Kidney (tissue), 13 donors: ENCODE measurements at regions not wholly inside any gene's neighbourhood (a gene's known extent, or its start where the extent isn't known, plus 50 kb on each side); places are given as distances from the start of the nearest gene placed in this dataset.

ENCODE experiments used
- DNase-seq, 5 donors: peaks; one replicate each; pipeline ENCODE4 v3.0.0-alpha.2; 2013 to 2020
- FAIRE-seq: peaks from 2 replicates; lab custom pipeline; 2012; peaks lifted over from hg19 to GRCh38; lab: Jason Lieb, UNC
- H3K27ac ChIP-seq, 2 donors: one replicate each; pipeline ENCODE4 v1.7.0; 2013; ENCODE audit warnings: low read depth in 2 of 2, low read length in 2 of 2, inconsistent platforms in 1 of 2
- H3K27me3 ChIP-seq: one replicate; pipeline ENCODE4 v1.7.1; 2013; ENCODE audit warnings: low read length, inconsistent platforms; ENCODE audit not compliant: control insufficient read depth, insufficient read depth
- H3K36me3 ChIP-seq, 3 donors: one replicate each; pipeline versions ENCODE4 v1.7.0 to v1.7.1; 2013; ENCODE audit warnings: low read length in 3 of 3, control low read depth in 1 of 3, inconsistent platforms in 1 of 3; ENCODE audit not compliant: insufficient read depth in 3 of 3, control insufficient read depth in 2 of 3
- H3K4me1 ChIP-seq, 3 donors: one replicate each; pipeline versions ENCODE4 v1.7.0 to v1.7.1; 2013; ENCODE audit warnings: low read length in 3 of 3, inconsistent platforms in 1 of 3, low read depth in 1 of 3; ENCODE audit not compliant: control insufficient read depth in 2 of 3, insufficient read depth in 2 of 3
- H3K4me3 ChIP-seq, 3 donors: one replicate each; pipeline versions ENCODE4 v1.7.0 to v1.8.1; 2013; ENCODE audit warnings: low read length in 3 of 3, control low read depth in 1 of 3, inconsistent platforms in 1 of 3
- H3K9ac ChIP-seq, 3 donors: one replicate each; pipeline versions ENCODE4 v1.7.0 to v1.7.1; 2013; ENCODE audit warnings: low read length in 3 of 3, control low read depth in 1 of 3, inconsistent platforms in 1 of 3
- H3K9me3 ChIP-seq, 3 donors: one replicate each; pipeline versions ENCODE4 v1.7.0 to v1.7.1; 2013; ENCODE audit warnings: low read length in 3 of 3, control low read depth in 1 of 3, inconsistent platforms in 1 of 3; ENCODE audit not compliant: control insufficient read depth in 2 of 3, insufficient read depth in 1 of 3
- CTCF ChIP-seq: IDR thresholded peaks from 3 replicates; pipeline ENCODE4 v1.5.1; 2012; ENCODE audit warnings: mild to moderate bottlenecking, moderate library complexity, borderline replicate concordance; ENCODE audit not compliant: insufficient read depth; ENCODE audit errors: extremely low read depth
- intact Hi-C: fragments of 100-400 bp; cut with DNase I; formaldehyde crosslinking; loops from one replicate; pipeline ENCODE4 v1.11.1; 2022
- donor health status: control.
- donor health status: control.
- donor health status: control.
- donor health status: control.
- donor health status: control.
- donor health status: DM: yes; HTN: yes; CAD: no.
- donor health status: Normal renal cell carcinoma (clear cell type).

GRCh38 chr1:234540404-234540762, 61.4 kb upstream of the TARBP1 start:
- Histone ChIP-seq H3K36me3 (no peaks in the 10 kb centered on the region), H3K27ac (no peak overlapping the region), H3K9me3 (no peaks in the 10 kb centered on the region), H3K27me3 (no peaks in the 10 kb centered on the region), H3K9ac (no peak overlapping the region), H3K4me1 (peaks cover 13 to 60% (median 51%) of the 10 kb centered on the region in 3 donors), H3K4me3 (no peak overlapping the region)
- intact Hi-C loops: no loop called here
- no peak for TF ChIP-seq CTCF
- FAIRE-seq (no peak), DNase-seq (peak in 1 of 5 donors; percentile 26)

DNA sequence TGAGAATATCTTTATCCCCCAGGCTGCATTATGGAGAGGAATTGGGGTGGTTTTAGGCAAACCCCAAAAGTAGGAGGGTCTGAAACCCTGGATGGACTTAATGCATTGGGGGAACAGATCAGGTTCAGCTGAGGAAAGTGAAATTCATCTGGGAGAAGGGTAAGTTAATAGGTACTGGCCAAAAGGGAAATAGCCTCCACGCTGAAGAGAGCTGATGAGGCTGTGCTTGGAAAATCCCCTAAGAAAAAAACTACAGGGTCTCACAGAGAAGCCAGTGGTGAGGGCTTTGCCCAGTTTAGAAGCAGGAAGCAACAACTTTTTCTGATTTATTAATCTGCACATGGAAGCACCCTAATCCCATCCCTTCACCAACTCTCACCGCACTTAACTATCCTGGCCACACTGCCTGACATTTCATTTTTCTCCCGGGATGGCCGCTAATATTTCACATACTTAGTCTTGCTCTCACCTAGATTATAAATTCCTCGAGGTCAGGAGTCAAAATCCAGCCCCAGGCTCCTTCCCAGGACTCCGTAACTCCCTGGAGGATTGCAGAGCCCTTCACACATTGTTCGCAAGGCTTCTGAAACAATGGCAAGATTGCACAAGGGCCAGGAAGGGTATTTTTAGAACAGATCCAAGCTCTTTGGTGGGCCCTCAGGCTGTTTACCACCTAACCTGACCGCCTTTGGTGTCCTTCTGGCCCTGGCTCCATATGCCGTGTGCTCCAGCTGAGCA, 60.9 kb upstream of the TARBP1 start:
- FAIRE-seq (no peak), DNase-seq (peak in 1 of 5 donors; percentile 20)
- Histone ChIP-seq H3K9ac (peak overlapping the region in 1 of 3 donors; percentile 43), H3K4me3 (no peak overlapping the region), H3K9me3 (no peaks in the 10 kb centered on the region), H3K4me1 (peaks cover 19 to 60% (median 51%) of the 10 kb centered on the region in 3 donors), H3K27ac (peak overlapping the region; percentile 3 to 77), H3K36me3 (no peaks in the 10 kb centered on the region), H3K27me3 (no peaks in the 10 kb centered on the region)
- intact Hi-C loops: no loop called here
- no peak for TF ChIP-seq CTCF

DNA sequence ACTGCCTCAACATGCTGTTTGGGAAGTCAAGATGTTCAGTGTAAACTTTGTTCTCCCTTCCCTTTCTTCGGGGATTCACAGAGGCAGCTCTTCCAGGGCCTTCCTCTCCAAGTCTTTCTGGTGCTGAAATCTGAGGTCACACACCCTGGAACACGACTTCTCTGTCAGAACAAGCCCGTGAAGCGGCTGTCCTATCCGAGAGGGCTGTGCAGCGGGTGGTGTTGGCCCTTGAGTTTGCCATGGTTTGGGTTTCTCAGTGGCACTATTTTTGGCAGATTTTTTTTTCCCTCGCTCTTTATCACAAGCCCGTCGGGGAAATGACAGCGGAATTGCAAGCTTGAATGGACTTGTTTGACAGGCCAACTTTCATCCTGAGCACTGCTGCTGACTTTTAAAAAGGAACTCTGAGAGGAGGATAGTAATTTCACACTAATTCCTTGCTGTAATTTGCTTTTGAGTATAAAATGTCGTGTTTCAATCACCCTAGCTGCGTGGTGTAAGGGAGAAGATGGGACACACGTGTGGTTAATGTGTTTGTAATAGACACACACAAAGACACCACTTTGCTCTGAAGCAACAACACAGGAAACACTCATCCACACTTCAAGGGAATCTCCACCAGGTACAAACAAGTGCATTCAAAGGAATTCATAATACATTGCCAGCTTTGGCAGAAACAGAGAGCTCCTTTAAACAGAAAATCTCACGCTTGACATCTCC, 60.1 kb upstream of the TARBP1 start:
- Histone ChIP-seq H3K4me1 (peaks cover 17 to 62% (median 51%) of the 10 kb centered on the region in 3 donors), H3K36me3 (no peaks in the 10 kb centered on the region), H3K27me3 (no peaks in the 10 kb centered on the region), H3K4me3 (no peak overlapping the region), H3K9ac (peak overlapping the region in 1 of 3 donors; percentile 43), H3K9me3 (no peaks in the 10 kb centered on the region), H3K27ac (peak overlapping the region; percentile 77 to 79)
- intact Hi-C loops: no loop called here
- peak in 1 of 5 donors; percentile 48 for DNase-seq
- TF ChIP-seq CTCF: no peak
- FAIRE-seq: no peak
